ENCODE measurements at regions not wholly inside any gene's neighbourhood (a gene's known extent, or its start where the extent isn't known, plus 50 kb on each side); places are given as distances from the start of the nearest gene placed in this dataset.

GRCh38 chr4:160495356-160495755, 1392.5 kb downstream of the RAPGEF2 start:
- no peak for TF ChIP-seq CTCF (IDR thresholded peaks at IDR 0.05; ENCODE audit: low read depth, low read length)
- TF ChIP-seq EZH2phosphoT487 (IDR thresholded peaks at IDR 0.05; ENCODE audit: low read depth): no peak

Data from OCI-LY3 (cell line).